HCT116 (cell line): ENCODE measurements at regions not wholly inside any gene's neighbourhood (a gene's known extent, or its start where the extent isn't known, plus 50 kb on each side); places are given as distances from the start of the nearest gene placed in this dataset.

Source experiments
- ATAC-seq: fragments of 200-7000 bp; cut with Tn5 transposase; 2 replicates; pipeline ENCODE4 v1.9.1; 2020; ENCODE audit warnings: mild to moderate bottlenecking, moderate library complexity
- BruUV-seq: library from RNA; stranded (reverse); fragments of 400-500 nt; replicated peaks from 2 replicates; lab custom pipeline; 2021; lab: Mats Ljungman, UMichigan
- CTCF ChIA-PET: fragments of 300-600 bp; sonication (Branson Sonifier 250); formaldehyde crosslinking; loops from one replicate; lab custom pipeline; 2021; ENCODE audit warnings: antibody characterized with exemption; lab: Charles Lee
- POLR2A ChIA-PET: fragments of 300-600, 350-600 bp; sonication (Branson Sonifier 250); formaldehyde crosslinking; loops from one replicate; lab custom pipeline; 2021; ENCODE audit warnings: antibody characterized with exemption; lab: Charles Lee
- RAD21 ChIA-PET, 2 experiments: fragments of 300-600 bp; sonication (Branson Sonifier 250); formaldehyde crosslinking; loops; one replicate each; lab custom pipeline; 2023; ENCODE audit warnings: low total read pairs in 2 of 2; ENCODE audit not compliant: uncharacterized antibody in 2 of 2, unreplicated experiment in 2 of 2, low non-redundant PET in 1 of 2; lab: Charles Lee
- DNase-seq: peaks from one replicate; pipeline ENCODE4 v3.0.0-alpha.2; 2010; ENCODE audit warnings: low read depth, low spot score
- H2AFZ ChIP-seq: fragments of 200-600 bp; shearing (Covaris generic), sonication (generic); 2 replicates; pipeline ENCODE4 v1.6.1; 2017; ENCODE audit warnings: low read depth, mixed run types, mixed read lengths, antibody characterized with exemption, low read length; ENCODE audit not compliant: poor library complexity, severe bottlenecking
- H3K27ac ChIP-seq: 2 replicates; pipeline ENCODE4 v1.5.1; 2012; ENCODE audit warnings: low read depth, low read length
- H3K27me3 ChIP-seq: fragments of 200-600 bp; sonication (generic); 2 replicates; pipeline ENCODE4 v1.6.1; 2016; ENCODE audit warnings: mixed run types, low read length, mixed read lengths; ENCODE audit not compliant: insufficient read depth
- H3K36me3 ChIP-seq, 2 experiments: fragments of 200-500 bp in 1 of 2; fragments of 200-600 bp in 1 of 2; sonication (Bioruptor generic) in 1 of 2; sonication (generic) in 1 of 2; 2 replicates each; pipeline versions ENCODE4 v1.5.1 to v1.6.1; 2014 to 2016; ENCODE audit warnings: low read length in 2 of 2, inconsistent platforms in 1 of 2, mixed read lengths in 1 of 2, mixed run types in 1 of 2; ENCODE audit not compliant: insufficient read depth in 2 of 2, control insufficient read depth in 1 of 2
- H3K4me1 ChIP-seq, 2 experiments: fragments of 200-600 bp in 1 of 2; sonication (generic) in 1 of 2; 2 replicates each; pipeline versions ENCODE4 v1.5.1 to v1.6.1; 2012 to 2017; ENCODE audit warnings: low read length in 2 of 2, inconsistent platforms in 1 of 2, mild to moderate bottlenecking in 1 of 2, mixed read lengths in 1 of 2, mixed run types in 1 of 2, moderate library complexity in 1 of 2; ENCODE audit not compliant: insufficient read depth in 2 of 2, control insufficient read depth in 1 of 2
- H3K4me2 ChIP-seq: fragments of 200-600 bp; sonication (generic); 2 replicates; pipeline ENCODE4 v1.6.1; 2017; ENCODE audit warnings: mixed run types, low read length, mixed read lengths
- H3K4me3 ChIP-seq, 2 experiments: fragments of 200-600 bp in 1 of 2; sonication (generic) in 1 of 2; replicated peaks in 1 of 2; 2 replicates each; pipeline ENCODE4 v1.5.1; 2011 to 2016; ENCODE audit warnings: low read length in 2 of 2, control low read depth in 1 of 2, low read depth in 1 of 2, mild to moderate bottlenecking in 1 of 2, mixed read lengths in 1 of 2, mixed run types in 1 of 2
- H3K79me2 ChIP-seq: fragments of 200-600 bp; sonication (generic); 2 replicates; pipeline ENCODE4 v1.6.1; 2017; ENCODE audit warnings: mild to moderate bottlenecking, mixed run types, low read length, moderate library complexity, mixed read lengths; ENCODE audit not compliant: insufficient read depth
- H3K9ac ChIP-seq: fragments of 200-600 bp; sonication (generic); 2 replicates; pipeline ENCODE4 v1.6.1; 2016; ENCODE audit warnings: low read length, mixed read lengths
- H3K9me2 ChIP-seq: fragments of 200-600 bp; sonication (generic), shearing (Covaris generic); 2 replicates; pipeline ENCODE4 v1.6.1; 2017; ENCODE audit warnings: mixed run types, mild to moderate bottlenecking, moderate library complexity; ENCODE audit not compliant: insufficient read depth
- H3K9me3 ChIP-seq, 2 experiments: fragments of 200-500 bp in 1 of 2; fragments of 200-600 bp in 1 of 2; sonication (Bioruptor generic) in 1 of 2; sonication (generic) in 1 of 2; 2 replicates each; pipeline ENCODE4 v1.6.1; 2014 to 2017; ENCODE audit warnings: low read length in 2 of 2, mixed read lengths in 2 of 2, inconsistent platforms in 1 of 2, low read depth in 1 of 2, mild to moderate bottlenecking in 1 of 2, mixed run types in 1 of 2, moderate library complexity in 1 of 2; ENCODE audit not compliant: control insufficient read depth in 1 of 2, insufficient read depth in 1 of 2
- H4K20me1 ChIP-seq: fragments of 200-600 bp; sonication (generic), shearing (Covaris generic); 2 replicates; pipeline ENCODE4 v1.6.1; 2017; ENCODE audit warnings: mixed run types, mild to moderate bottlenecking, moderate library complexity; ENCODE audit not compliant: insufficient read depth
- ATF3 ChIP-seq: IDR thresholded peaks from 2 replicates; pipeline ENCODE4 v1.6.1; 2012
- CBX3 ChIP-seq: IDR thresholded peaks from 2 replicates; pipeline ENCODE4 v1.6.1; 2012; ENCODE audit warnings: low read depth
- CEBPB ChIP-seq: IDR thresholded peaks from 2 replicates; pipeline ENCODE4 v1.6.1; 2012; ENCODE audit warnings: low read depth
- EGR1 ChIP-seq: IDR thresholded peaks from 2 replicates; pipeline ENCODE4 v1.6.1; 2012; ENCODE audit warnings: low read depth
- EZH2 ChIP-seq: fragments of 200-600 bp; sonication (generic); IDR thresholded peaks from 2 replicates; pipeline ENCODE4 v1.6.1; 2017; ENCODE audit warnings: antibody characterized with exemption, mixed run types
- EZH2phosphoT487 ChIP-seq: fragments of 200-600 bp; IDR thresholded peaks from 2 replicates; pipeline ENCODE4 v1.6.1; 2018; ENCODE audit warnings: antibody characterized with exemption, borderline replicate concordance
- FOSL1 ChIP-seq: IDR thresholded peaks from 2 replicates; pipeline ENCODE4 v1.6.1; 2012; ENCODE audit warnings: low read depth
- JUND ChIP-seq: IDR thresholded peaks from 2 replicates; pipeline ENCODE4 v1.6.1; 2012
- POLR2AphosphoS5 ChIP-seq: IDR thresholded peaks from 2 replicates; pipeline ENCODE4 v1.6.1; 2011; ENCODE audit warnings: mild to moderate bottlenecking, low read depth, low read length, moderate library complexity
- RAD21 ChIP-seq: IDR thresholded peaks from 2 replicates; pipeline ENCODE4 v1.6.1; 2012; ENCODE audit warnings: low read depth, mild to moderate bottlenecking
- REST ChIP-seq: IDR thresholded peaks from 2 replicates; pipeline ENCODE4 v1.6.1; 2012; ENCODE audit warnings: low read depth
- SP1 ChIP-seq: IDR thresholded peaks from 2 replicates; pipeline ENCODE4 v1.6.1; 2012; ENCODE audit warnings: low read depth
- SRF ChIP-seq: IDR thresholded peaks from 2 replicates; pipeline ENCODE4 v1.6.1; 2012; ENCODE audit warnings: low read depth
- TCF7L2 ChIP-seq: IDR thresholded peaks from 2 replicates; pipeline ENCODE4 v1.7.0; 2011; ENCODE audit warnings: borderline replicate concordance, inconsistent platforms; ENCODE audit not compliant: insufficient read depth, insufficient read length; ENCODE audit errors: extremely low read depth
- YY1 ChIP-seq: IDR thresholded peaks from 2 replicates; pipeline ENCODE4 v1.6.1; 2011; ENCODE audit warnings: low read length, low read depth, moderate library complexity, mild to moderate bottlenecking; ENCODE audit not compliant: insufficient replicate concordance; ENCODE audit errors: extremely low read depth
- ZFX ChIP-seq: fragments of 450-650 bp; IDR thresholded peaks from 2 replicates; pipeline ENCODE4 v1.6.1; 2017
- intact Hi-C: fragments of 100-400 bp; cut with micrococcal nuclease; formaldehyde crosslinking; loops from 2 replicates; pipeline ENCODE4 v1.10.0; 2022
- TF ChIP-seq, protein P1 (sequence below), 3 experiments: fragments of 200-600 bp in 1 of 3; sonication (generic) in 1 of 3; IDR thresholded peaks in 2 of 3; conservative IDR thresholded peaks in 1 of 3; 2 replicates each; pipeline ENCODE4 v1.5.1; 2012 to 2017; ENCODE audit warnings: low read depth in 2 of 3, low read length in 2 of 3, antibody characterized with exemption in 1 of 3, borderline replicate concordance in 1 of 3, control low read depth in 1 of 3, mild to moderate bottlenecking in 1 of 3, mixed read lengths in 1 of 3, mixed run types in 1 of 3, moderate library complexity in 1 of 3; ENCODE audit not compliant: insufficient read depth in 1 of 3

GRCh38 chr5:23588841-23589326, 81.5 kb downstream of the PRDM9 start:
- ATAC-seq (no peak), DNase-seq (no peak)
- Histone ChIP-seq H3K36me3 (no peaks in the 10 kb centered on the region), H3K9me2 (no peaks in the 10 kb centered on the region), H3K9ac (no peak overlapping the region), H2AFZ (no peak overlapping the region), H3K4me3 (no peak overlapping the region), H3K4me1 (no peaks in the 10 kb centered on the region), H3K79me2 (no peaks in the 10 kb centered on the region), H4K20me1 (no peaks in the 10 kb centered on the region)
- POLR2A ChIA-PET: no interaction called here
- CTCF ChIA-PET: no interaction called here
- RAD21 ChIA-PET: no interaction called here
- intact Hi-C loops: no loop called here
- no TSS peak for BruUV-seq
- TF ChIP-seq EZH2 (no peak), FOSL1 (no peak), SP1 (no peak), CBX3 (no peak), RAD21 (no peak), YY1 (no peak), ZFX (no peak), POLR2AphosphoS5 (no peak), REST (no peak), SRF (no peak), EGR1 (no peak), JUND (no peak), CEBPB (no peak), ATF3 (no peak), TCF7L2 (no peak), EZH2phosphoT487 (no peak)
- TF ChIP-seq, protein P1, sequence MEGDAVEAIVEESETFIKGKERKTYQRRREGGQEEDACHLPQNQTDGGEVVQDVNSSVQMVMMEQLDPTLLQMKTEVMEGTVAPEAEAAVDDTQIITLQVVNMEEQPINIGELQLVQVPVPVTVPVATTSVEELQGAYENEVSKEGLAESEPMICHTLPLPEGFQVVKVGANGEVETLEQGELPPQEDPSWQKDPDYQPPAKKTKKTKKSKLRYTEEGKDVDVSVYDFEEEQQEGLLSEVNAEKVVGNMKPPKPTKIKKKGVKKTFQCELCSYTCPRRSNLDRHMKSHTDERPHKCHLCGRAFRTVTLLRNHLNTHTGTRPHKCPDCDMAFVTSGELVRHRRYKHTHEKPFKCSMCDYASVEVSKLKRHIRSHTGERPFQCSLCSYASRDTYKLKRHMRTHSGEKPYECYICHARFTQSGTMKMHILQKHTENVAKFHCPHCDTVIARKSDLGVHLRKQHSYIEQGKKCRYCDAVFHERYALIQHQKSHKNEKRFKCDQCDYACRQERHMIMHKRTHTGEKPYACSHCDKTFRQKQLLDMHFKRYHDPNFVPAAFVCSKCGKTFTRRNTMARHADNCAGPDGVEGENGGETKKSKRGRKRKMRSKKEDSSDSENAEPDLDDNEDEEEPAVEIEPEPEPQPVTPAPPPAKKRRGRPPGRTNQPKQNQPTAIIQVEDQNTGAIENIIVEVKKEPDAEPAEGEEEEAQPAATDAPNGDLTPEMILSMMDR (IDR thresholded peaks at IDR 0.05 in 2 of 3, conservative IDR thresholded peaks at IDR 0.05 in 1 of 3; ENCODE audit: borderline replicate concordance in 1 of 3, insufficient read depth in 1 of 3, low read depth in 2 of 3, low read length in 2 of 3): no peak
- TF ChIP-seq, all 23 proteins: peak for 0
- no peak overlapping the region for H3K4me2 ChIP-seq
- peaks cover 9 to 21% of the 10 kb centered on the region in 2 experiments; a peak in 2 of 4 replicates for H3K9me3 ChIP-seq
- H3K27me3 ChIP-seq: no peaks in the 10 kb centered on the region
- no peak overlapping the region for H3K27ac ChIP-seq
